Limb (tissue), 2 donors: ENCODE measurements at regions not wholly inside any gene's neighbourhood (a gene's known extent, or its start where the extent isn't known, plus 50 kb on each side); places are given as distances from the start of the nearest gene placed in this dataset.
"Not testable (repeated sequence)": the region's sequence is repeated elsewhere in the genome, so short reads cannot be mapped to it uniquely, and the experiment has no call there.

Experiments used
- DNase-seq, 2 donors: peaks; one replicate each; pipeline ENCODE4 v3.0.0-alpha.2; 2016; ENCODE audit errors: extremely low spot score in 2 of 2

GRCh38 chr5:18526792-18527405 lies 892.6 kb downstream of the TAF11L14 start:
- DNase-seq = no peak

GRCh38 chr5:18533137-18533536 lies 898.9 kb downstream of the TAF11L14 start:
- no peak for DNase-seq

GRCh38 chr5:18534119-18534518 lies 899.9 kb downstream of the TAF11L14 start:
- no peak for DNase-seq

- not testable (repeated sequence) for DNase-seq
Observed at GRCh38 chr5:18535753-18536152, 901.5 kb downstream of the TAF11L14 start.

GRCh38 chr5:18544421-18544820 lies 910.2 kb downstream of the TAF11L14 start:
- no peak for DNase-seq

GRCh38 chr5:18546591-18546990 lies 912.3 kb downstream of the TAF11L14 start:
- no peak for DNase-seq

- no peak for DNase-seq
Observed at GRCh38 chr5:18551716-18552115, 917.5 kb downstream of the TAF11L14 start.

- no peak for DNase-seq
Observed at GRCh38 chr5:18553269-18553668, 919.0 kb downstream of the TAF11L14 start.

- no peak for DNase-seq
Observed at GRCh38 chr5:18560602-18561001, 926.3 kb downstream of the TAF11L14 start.

GRCh38 chr5:18563853-18564252 lies 929.6 kb downstream of the TAF11L14 start:
- no peak for DNase-seq

GRCh38 chr5:18566671-18567070 lies 932.4 kb downstream of the TAF11L14 start:
- no peak for DNase-seq

GRCh38 chr5:18576586-18576985 lies 942.3 kb downstream of the TAF11L14 start:
- no peak for DNase-seq

GRCh38 chr5:18601185-18601584 lies 966.9 kb downstream of the TAF11L14 start:
- no peak for DNase-seq

- DNase-seq = no peak
Observed at GRCh38 chr5:18602402-18602801, 968.1 kb downstream of the TAF11L14 start.

- DNase-seq = no peak
Observed at GRCh38 chr5:18605186-18605585, 970.9 kb downstream of the TAF11L14 start.

- DNase-seq = no peak
Observed at GRCh38 chr5:18607570-18607969, 973.3 kb downstream of the TAF11L14 start.

GRCh38 chr5:18617191-18617590 lies 982.9 kb downstream of the TAF11L14 start:
- DNase-seq = not testable (repeated sequence)

- no peak for DNase-seq
Observed at GRCh38 chr5:18630458-18631045, 996.3 kb downstream of the TAF11L14 start.

GRCh38 chr5:18652404-18653215 lies 1018.4 kb downstream of the TAF11L14 start:
- DNase-seq = no peak

- DNase-seq = no peak
Observed at GRCh38 chr5:18653216-18653752, 1019.0 kb downstream of the TAF11L14 start.

- no peak for DNase-seq
Observed at GRCh38 chr5:18660511-18660910, 1026.3 kb downstream of the TAF11L14 start.

GRCh38 chr5:18662231-18662630 lies 1028.0 kb downstream of the TAF11L14 start:
- no peak for DNase-seq
